ENCODE measurements at regions not wholly inside any gene's neighbourhood (a gene's known extent, or its start where the extent isn't known, plus 50 kb on each side); places are given as distances from the start of the nearest gene placed in this dataset.

DNA sequence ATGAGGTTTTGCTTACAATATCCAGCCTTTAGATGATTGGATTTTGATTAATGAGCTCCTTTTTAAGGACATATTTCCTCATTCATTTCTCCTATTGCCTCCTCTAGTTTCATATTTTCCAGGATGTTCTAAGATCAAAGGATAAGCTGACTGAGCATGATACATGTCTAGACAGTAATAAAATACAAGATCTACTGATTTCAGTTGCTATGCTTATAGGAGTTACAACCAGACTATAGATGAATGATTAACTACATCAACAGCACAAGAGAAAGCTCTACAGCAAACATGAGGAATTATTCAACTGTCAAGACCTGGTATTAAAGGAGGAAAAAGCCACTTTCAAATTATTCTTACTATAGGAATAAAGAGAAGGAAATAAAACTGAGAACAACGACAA is 85.0 kb upstream of the LINC00305 start:
- TF ChIP-seq POLR2A (IDR thresholded peaks at IDR 0.05), result no peak
- TF ChIP-seq, protein P1, sequence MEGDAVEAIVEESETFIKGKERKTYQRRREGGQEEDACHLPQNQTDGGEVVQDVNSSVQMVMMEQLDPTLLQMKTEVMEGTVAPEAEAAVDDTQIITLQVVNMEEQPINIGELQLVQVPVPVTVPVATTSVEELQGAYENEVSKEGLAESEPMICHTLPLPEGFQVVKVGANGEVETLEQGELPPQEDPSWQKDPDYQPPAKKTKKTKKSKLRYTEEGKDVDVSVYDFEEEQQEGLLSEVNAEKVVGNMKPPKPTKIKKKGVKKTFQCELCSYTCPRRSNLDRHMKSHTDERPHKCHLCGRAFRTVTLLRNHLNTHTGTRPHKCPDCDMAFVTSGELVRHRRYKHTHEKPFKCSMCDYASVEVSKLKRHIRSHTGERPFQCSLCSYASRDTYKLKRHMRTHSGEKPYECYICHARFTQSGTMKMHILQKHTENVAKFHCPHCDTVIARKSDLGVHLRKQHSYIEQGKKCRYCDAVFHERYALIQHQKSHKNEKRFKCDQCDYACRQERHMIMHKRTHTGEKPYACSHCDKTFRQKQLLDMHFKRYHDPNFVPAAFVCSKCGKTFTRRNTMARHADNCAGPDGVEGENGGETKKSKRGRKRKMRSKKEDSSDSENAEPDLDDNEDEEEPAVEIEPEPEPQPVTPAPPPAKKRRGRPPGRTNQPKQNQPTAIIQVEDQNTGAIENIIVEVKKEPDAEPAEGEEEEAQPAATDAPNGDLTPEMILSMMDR (IDR thresholded peaks at IDR 0.05), result no peak
- no peak for DNase-seq
- intact Hi-C loops (cut with DNase I), result no loop called here
- Histone ChIP-seq H3K27me3 (no peaks in the 10 kb centered on the region), H3K27ac (no peak overlapping the region), H3K36me3 (replicated peaks in 1 of 2; ENCODE audit: insufficient read depth in 1 of 2, low read depth in 2 of 2) (no peaks in the 10 kb centered on the region), H3K9me3 (no peaks in the 10 kb centered on the region), H3K4me1 (no peaks in the 10 kb centered on the region), H3K4me3 (no peak overlapping the region)
- WGBS, 2 donors, result 25 to 38% methylated on average over 1 of the region's 1 CpG
- ATAC-seq, result no peak

DNA sequence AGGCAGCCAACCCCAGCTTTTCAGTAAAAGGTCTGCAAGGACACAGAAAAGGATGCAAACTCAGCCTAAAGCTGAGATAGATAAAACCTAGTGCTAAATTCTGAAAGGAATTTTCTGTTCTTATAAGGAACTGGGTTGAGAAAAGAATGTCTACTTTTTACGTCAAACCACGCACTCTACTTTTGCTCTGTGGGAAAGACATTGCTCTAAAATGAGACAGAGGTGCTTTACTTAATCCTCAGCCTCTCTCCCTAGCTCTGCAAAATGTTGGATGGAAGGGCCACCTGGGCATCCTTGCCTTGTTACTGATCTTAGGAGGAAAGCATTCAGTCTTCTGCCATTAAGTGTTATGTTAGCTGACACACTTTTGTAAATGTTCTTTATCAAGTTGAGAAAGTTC is 72.1 kb upstream of the LINC00305 start:
- no peaks in the 10 kb centered on the region for H3K36me3 ChIP-seq (replicated peaks in 1 of 2; ENCODE audit: insufficient read depth in 1 of 2, low read depth in 2 of 2)
- H3K27me3 ChIP-seq, result no peaks in the 10 kb centered on the region
- H3K27ac ChIP-seq, result no peak overlapping the region
- intact Hi-C loops (cut with DNase I), result no loop called here
- TF ChIP-seq, protein P1 (IDR thresholded peaks at IDR 0.05), result no peak
- no peak for ATAC-seq
- no peaks in the 10 kb centered on the region for H3K9me3 ChIP-seq
- DNase-seq, result no peak
- WGBS, 2 donors, result 93 to 96% methylated on average over 2 of the region's 2 CpGs
- H3K4me3 ChIP-seq, result no peak overlapping the region
- no peaks in the 10 kb centered on the region for H3K4me1 ChIP-seq

- WGBS, 2 donors, result 68 to 69% methylated on average over 4 of the region's 4 CpGs
- Histone ChIP-seq H3K9me3 (no peaks in the 10 kb centered on the region), H3K36me3 (replicated peaks in 1 of 2; ENCODE audit: insufficient read depth in 1 of 2, low read depth in 2 of 2) (no peaks in the 10 kb centered on the region), H3K4me1 (no peaks in the 10 kb centered on the region), H3K4me3 (no peak overlapping the region), H3K27me3 (no peaks in the 10 kb centered on the region), H3K27ac (no peak overlapping the region)
- TF ChIP-seq, protein P1 (IDR thresholded peaks at IDR 0.05), result no peak
- no peak for TF ChIP-seq POLR2A (IDR thresholded peaks at IDR 0.05)
- DNase-seq (no peak), ATAC-seq (no peak)
- intact Hi-C loops (cut with DNase I), result no loop called here
Measured at GRCh38 chr18:64219517-64219916, 70.6 kb upstream of the LINC00305 start.

DNA sequence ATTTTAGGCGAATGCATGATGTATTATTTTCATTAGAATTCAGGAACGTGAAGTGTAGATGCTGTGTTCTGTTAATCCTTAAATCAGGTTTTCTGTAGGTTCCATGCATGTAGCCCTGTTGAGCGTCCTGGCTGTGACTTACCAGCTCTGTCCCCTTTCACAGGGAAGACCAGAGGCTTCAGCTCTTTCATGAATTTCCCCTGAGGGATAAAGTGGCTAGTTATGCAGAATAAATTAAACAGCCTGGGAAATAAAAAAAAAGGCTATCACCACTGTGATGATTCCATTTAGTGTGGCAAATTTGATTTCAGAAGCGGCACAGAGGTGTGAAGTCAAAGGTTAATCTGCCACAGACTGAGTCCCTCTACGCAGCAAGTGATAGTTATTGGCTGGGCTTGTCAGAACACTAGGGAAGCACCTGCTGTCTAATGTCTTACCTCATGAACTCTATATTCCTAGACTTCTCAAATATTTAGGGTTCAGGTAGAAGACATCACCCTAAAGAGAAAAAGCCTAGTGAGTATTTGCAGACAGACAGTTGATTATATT is 61.6 kb upstream of the LINC00305 start:
- Histone ChIP-seq H3K9me3 (no peaks in the 10 kb centered on the region), H3K4me1 (no peaks in the 10 kb centered on the region), H3K36me3 (replicated peaks in 1 of 2; ENCODE audit: insufficient read depth in 1 of 2, low read depth in 2 of 2) (no peaks in the 10 kb centered on the region), H3K4me3 (no peak overlapping the region), H3K27me3 (no peaks in the 10 kb centered on the region), H3K27ac (no peak overlapping the region)
- 78 to 82% methylated on average over 5 of the region's 5 CpGs for WGBS, 2 donors
- intact Hi-C loops (cut with DNase I), result no loop called here
- TF ChIP-seq, protein P1 (IDR thresholded peaks at IDR 0.05), result no peak
- no peak for TF ChIP-seq POLR2A (IDR thresholded peaks at IDR 0.05)
- DNase-seq, result no peak
- no peak for ATAC-seq

DNA sequence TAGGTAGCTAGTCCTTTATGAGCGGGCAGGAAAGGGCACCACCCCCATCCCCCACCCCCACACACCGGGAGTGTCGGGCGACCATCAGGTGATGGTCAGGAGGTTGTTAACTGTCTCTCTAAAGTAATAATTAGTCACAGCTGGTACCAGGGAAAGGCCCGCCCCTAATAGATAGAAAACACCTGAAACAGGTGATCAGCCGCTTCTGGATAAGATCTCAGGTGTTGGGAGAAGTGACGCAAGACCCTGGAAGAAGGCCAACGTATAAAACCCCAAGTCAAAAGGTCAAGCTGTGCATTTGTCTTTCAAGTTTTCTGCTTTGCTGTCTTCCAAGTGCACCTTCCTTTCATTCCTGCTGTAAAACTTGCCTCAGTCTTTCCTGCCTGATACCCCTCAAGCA is 59.6 kb upstream of the LINC00305 start:
- WGBS, 2 donors, result 42 to 50% methylated on average over 8 of the region's 8 CpGs

More for the DNA sequence above, 59.6 kb upstream of the LINC00305 start:
- intact Hi-C loops (cut with DNase I), result no loop called here
- Histone ChIP-seq H3K27ac (no peak overlapping the region), H3K36me3 (replicated peaks in 1 of 2; ENCODE audit: insufficient read depth in 1 of 2, low read depth in 2 of 2) (no peaks in the 10 kb centered on the region), H3K4me1 (no peaks in the 10 kb centered on the region), H3K27me3 (no peaks in the 10 kb centered on the region), H3K4me3 (no peak overlapping the region), H3K9me3 (no peaks in the 10 kb centered on the region)
- ATAC-seq (no peak), DNase-seq (no peak)
- TF ChIP-seq, protein P1 (IDR thresholded peaks at IDR 0.05), result no peak
- TF ChIP-seq POLR2A (IDR thresholded peaks at IDR 0.05), result no peak

Data from body of pancreas (tissue), 4 donors.